SK-N-SH (cell line): ENCODE measurements at regions not wholly inside any gene's neighbourhood (a gene's known extent, or its start where the extent isn't known, plus 50 kb on each side); places are given as distances from the start of the nearest gene placed in this dataset.

ENCODE experiments used
- CTCF ChIP-seq: fragments of 200-600 bp; sonication (generic); IDR thresholded peaks from 2 replicates; pipeline ENCODE4 v1.6.1; 2017; ENCODE audit warnings: antibody characterized with exemption, mild to moderate bottlenecking, moderate library complexity
- ELF1 ChIP-seq: IDR thresholded peaks from 2 replicates; pipeline ENCODE4 v1.4.0; 2012
- EZH2phosphoT487 ChIP-seq: fragments of 200-600 bp; sonication (generic); IDR thresholded peaks from 2 replicates; pipeline ENCODE4 v1.6.1; 2017; ENCODE audit warnings: low read depth, mixed run types, mild to moderate bottlenecking, antibody characterized with exemption, moderate library complexity, borderline replicate concordance
- FOXM1 ChIP-seq: IDR thresholded peaks from 2 replicates; pipeline ENCODE4 v1.4.0; 2012; ENCODE audit warnings: low read depth, mild to moderate bottlenecking
- MEF2A ChIP-seq: IDR thresholded peaks from 2 replicates; pipeline ENCODE4 v1.4.0; 2012; ENCODE audit warnings: low read depth, borderline replicate concordance
- POLR2AphosphoS5 ChIP-seq: IDR thresholded peaks from 2 replicates; pipeline ENCODE4 v1.6.1; 2012; ENCODE audit warnings: low read depth, low read length
- RAD21 ChIP-seq: IDR thresholded peaks from 2 replicates; pipeline ENCODE4 v1.6.1; 2012; ENCODE audit warnings: mild to moderate bottlenecking, low read length
- RCOR1 ChIP-seq: fragments of 150-350 bp; IDR thresholded peaks from 2 replicates; pipeline ENCODE4 v1.6.1; 2017; ENCODE audit warnings: antibody characterized with exemption, low read length
- RFX5 ChIP-seq: IDR thresholded peaks from 2 replicates; pipeline ENCODE4 v1.6.1; 2012; ENCODE audit warnings: mild to moderate bottlenecking, improper control_type of control experiment, low read length
- TF ChIP-seq, protein P1 (sequence below): IDR thresholded peaks from 2 replicates; pipeline ENCODE4 v1.6.1; 2012; ENCODE audit warnings: mild to moderate bottlenecking, low read depth, low read length, moderate library complexity
- TF ChIP-seq, protein P2 (sequence below): IDR thresholded peaks from 2 replicates; pipeline ENCODE4 v1.4.0; 2012; ENCODE audit warnings: low read depth

- TF ChIP-seq CTCF = no peak
- TF ChIP-seq RFX5 = no peak
- TF ChIP-seq EZH2phosphoT487 = no peak
- no peak for TF ChIP-seq POLR2AphosphoS5
- no peak for TF ChIP-seq MEF2A
- no peak for TF ChIP-seq RAD21
- TF ChIP-seq, protein P1, sequence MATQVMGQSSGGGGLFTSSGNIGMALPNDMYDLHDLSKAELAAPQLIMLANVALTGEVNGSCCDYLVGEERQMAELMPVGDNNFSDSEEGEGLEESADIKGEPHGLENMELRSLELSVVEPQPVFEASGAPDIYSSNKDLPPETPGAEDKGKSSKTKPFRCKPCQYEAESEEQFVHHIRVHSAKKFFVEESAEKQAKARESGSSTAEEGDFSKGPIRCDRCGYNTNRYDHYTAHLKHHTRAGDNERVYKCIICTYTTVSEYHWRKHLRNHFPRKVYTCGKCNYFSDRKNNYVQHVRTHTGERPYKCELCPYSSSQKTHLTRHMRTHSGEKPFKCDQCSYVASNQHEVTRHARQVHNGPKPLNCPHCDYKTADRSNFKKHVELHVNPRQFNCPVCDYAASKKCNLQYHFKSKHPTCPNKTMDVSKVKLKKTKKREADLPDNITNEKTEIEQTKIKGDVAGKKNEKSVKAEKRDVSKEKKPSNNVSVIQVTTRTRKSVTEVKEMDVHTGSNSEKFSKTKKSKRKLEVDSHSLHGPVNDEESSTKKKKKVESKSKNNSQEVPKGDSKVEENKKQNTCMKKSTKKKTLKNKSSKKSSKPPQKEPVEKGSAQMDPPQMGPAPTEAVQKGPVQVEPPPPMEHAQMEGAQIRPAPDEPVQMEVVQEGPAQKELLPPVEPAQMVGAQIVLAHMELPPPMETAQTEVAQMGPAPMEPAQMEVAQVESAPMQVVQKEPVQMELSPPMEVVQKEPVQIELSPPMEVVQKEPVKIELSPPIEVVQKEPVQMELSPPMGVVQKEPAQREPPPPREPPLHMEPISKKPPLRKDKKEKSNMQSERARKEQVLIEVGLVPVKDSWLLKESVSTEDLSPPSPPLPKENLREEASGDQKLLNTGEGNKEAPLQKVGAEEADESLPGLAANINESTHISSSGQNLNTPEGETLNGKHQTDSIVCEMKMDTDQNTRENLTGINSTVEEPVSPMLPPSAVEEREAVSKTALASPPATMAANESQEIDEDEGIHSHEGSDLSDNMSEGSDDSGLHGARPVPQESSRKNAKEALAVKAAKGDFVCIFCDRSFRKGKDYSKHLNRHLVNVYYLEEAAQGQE = no peak
- no peak for TF ChIP-seq FOXM1
- no peak for TF ChIP-seq ELF1
- TF ChIP-seq, protein P2, sequence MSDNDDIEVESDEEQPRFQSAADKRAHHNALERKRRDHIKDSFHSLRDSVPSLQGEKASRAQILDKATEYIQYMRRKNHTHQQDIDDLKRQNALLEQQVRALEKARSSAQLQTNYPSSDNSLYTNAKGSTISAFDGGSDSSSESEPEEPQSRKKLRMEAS = no peak
- TF ChIP-seq RCOR1 = no peak
These were observed 385.9 kb upstream of the TLE4 start for GRCh38 chr9:79185866-79186265.
